Muscle of leg (tissue), 3 donors: ENCODE measurements at regions not wholly inside any gene's neighbourhood (a gene's known extent, or its start where the extent isn't known, plus 50 kb on each side); places are given as distances from the start of the nearest gene placed in this dataset.

Source experiments
- DNase-seq: peaks from one replicate; pipeline ENCODE4 v3.0.0; 2013
- H3K27ac ChIP-seq: one replicate; pipeline ENCODE4 v1.5.1; 2013; ENCODE audit warnings: mild to moderate bottlenecking, low read length, control low read depth
- H3K27me3 ChIP-seq: one replicate; pipeline ENCODE4 v1.6.1; 2013; ENCODE audit warnings: low read length; ENCODE audit not compliant: control insufficient read depth, insufficient read depth
- H3K36me3 ChIP-seq: one replicate; pipeline ENCODE4 v1.6.1; 2013; ENCODE audit warnings: low read length; ENCODE audit not compliant: control insufficient read depth, insufficient read depth
- H3K4me1 ChIP-seq: one replicate; pipeline ENCODE4 v1.6.1; 2013; ENCODE audit warnings: low read length; ENCODE audit not compliant: control insufficient read depth, insufficient read depth
- H3K4me3 ChIP-seq: one replicate; pipeline ENCODE4 v1.5.1; 2013; ENCODE audit warnings: low read length, control low read depth
- H3K9me3 ChIP-seq: replicated peaks from 2 replicates; pipeline ENCODE4 v1.6.1; 2013; ENCODE audit warnings: low read depth, low read length; ENCODE audit not compliant: control insufficient read depth
- WGBS: methylation state at CpG from one replicate; pipeline ENCODE4 v1.1.5; 2013; ENCODE audit warnings: missing lambda C conversion rate; ENCODE audit not compliant: insufficient coverage; 5-methylcytosine and 5-hydroxymethylcytosine counted together

GRCh38 chr11:128053981-128054931 lies 533.1 kb downstream of the ETS1 start:
- no peak overlapping the region for H3K27ac ChIP-seq
- no peak for DNase-seq
- no peaks in the 10 kb centered on the region for H3K36me3 ChIP-seq
- WGBS = no CpG with 5 or more reads among the region's 2 CpGs
- H3K4me3 ChIP-seq = no peak overlapping the region
- H3K9me3 ChIP-seq = no peaks in the 10 kb centered on the region
- no peaks in the 10 kb centered on the region for H3K27me3 ChIP-seq
- H3K4me1 ChIP-seq = peaks cover 2% of the 10 kb centered on the region

GRCh38 chr11:128052912-128053641 lies 534.3 kb downstream of the ETS1 start:
- H3K4me3 ChIP-seq = no peak overlapping the region
- no peaks in the 10 kb centered on the region for H3K36me3 ChIP-seq
- DNase-seq = peak; percentile 25
- no peaks in the 10 kb centered on the region for H3K9me3 ChIP-seq
- no peak overlapping the region for H3K27ac ChIP-seq
- peaks cover 2% of the 10 kb centered on the region for H3K4me1 ChIP-seq
- WGBS = no CpG with 5 or more reads among the region's 2 CpGs
- no peaks in the 10 kb centered on the region for H3K27me3 ChIP-seq

GRCh38 chr11:128048121-128048520 lies 539.2 kb downstream of the ETS1 start:
- H3K4me1 ChIP-seq = no peaks in the 10 kb centered on the region
- H3K27me3 ChIP-seq = no peaks in the 10 kb centered on the region
- no peaks in the 10 kb centered on the region for H3K36me3 ChIP-seq
- DNase-seq = no peak
- H3K27ac ChIP-seq = no peak overlapping the region
- no peak overlapping the region for H3K4me3 ChIP-seq
- no peaks in the 10 kb centered on the region for H3K9me3 ChIP-seq
- no CpG with 5 or more reads among the region's 4 CpGs for WGBS

GRCh38 chr11:128047026-128047425 lies 540.3 kb downstream of the ETS1 start:
- H3K27me3 ChIP-seq = no peaks in the 10 kb centered on the region
- H3K9me3 ChIP-seq = no peaks in the 10 kb centered on the region
- H3K4me3 ChIP-seq = no peak overlapping the region
- no peak overlapping the region for H3K27ac ChIP-seq
- no peaks in the 10 kb centered on the region for H3K4me1 ChIP-seq
- H3K36me3 ChIP-seq = no peaks in the 10 kb centered on the region
- DNase-seq = no peak
- WGBS = 100% methylated on average over 1 of the region's 4 CpGs

GRCh38 chr11:128046213-128046612 lies 541.1 kb downstream of the ETS1 start:
- no peak overlapping the region for H3K4me3 ChIP-seq
- no CpG with 5 or more reads among the region's 3 CpGs for WGBS

GRCh38 chr11:128045094-128045725 lies 542.1 kb downstream of the ETS1 start:
- no peak for DNase-seq
- WGBS = no CpG with 5 or more reads among the region's 4 CpGs
- Histone ChIP-seq H3K27me3 (no peaks in the 10 kb centered on the region), H3K4me1 (no peaks in the 10 kb centered on the region), H3K36me3 (no peaks in the 10 kb centered on the region), H3K4me3 (no peak overlapping the region), H3K27ac (no peak overlapping the region), H3K9me3 (no peaks in the 10 kb centered on the region)

More at GRCh38 chr11:128046213-128046612, 541.1 kb downstream of the ETS1 start:
- Histone ChIP-seq H3K36me3 (no peaks in the 10 kb centered on the region), H3K9me3 (no peaks in the 10 kb centered on the region), H3K4me1 (no peaks in the 10 kb centered on the region), H3K27ac (no peak overlapping the region), H3K27me3 (no peaks in the 10 kb centered on the region)
- DNase-seq = peak; percentile 20

GRCh38 chr11:128042290-128042751 lies 545.0 kb downstream of the ETS1 start:
- Histone ChIP-seq H3K27me3 (no peaks in the 10 kb centered on the region), H3K4me1 (no peaks in the 10 kb centered on the region), H3K36me3 (no peaks in the 10 kb centered on the region), H3K9me3 (no peaks in the 10 kb centered on the region), H3K4me3 (no peak overlapping the region), H3K27ac (no peak overlapping the region)
- 14% methylated on average over 1 of the region's 3 CpGs for WGBS
- no peak for DNase-seq

- no peaks in the 10 kb centered on the region for H3K4me1 ChIP-seq
- no peaks in the 10 kb centered on the region for H3K9me3 ChIP-seq
- no peak overlapping the region for H3K4me3 ChIP-seq
- no peaks in the 10 kb centered on the region for H3K36me3 ChIP-seq
- no peaks in the 10 kb centered on the region for H3K27me3 ChIP-seq
- WGBS = no CpG with 5 or more reads among the region's 3 CpGs
- no peak for DNase-seq
- H3K27ac ChIP-seq = no peak overlapping the region
These were observed 546.8 kb downstream of the ETS1 start for GRCh38 chr11:128040603-128041002.

- Histone ChIP-seq H3K4me3 (no peak overlapping the region), H3K4me1 (no peaks in the 10 kb centered on the region), H3K27me3 (no peaks in the 10 kb centered on the region), H3K36me3 (no peaks in the 10 kb centered on the region), H3K27ac (no peak overlapping the region), H3K9me3 (no peaks in the 10 kb centered on the region)
- DNase-seq = peak; percentile 36
- 62% methylated on average over 3 of the region's 8 CpGs for WGBS
These were observed 548.0 kb downstream of the ETS1 start for GRCh38 chr11:128039140-128040021.
